Head of caudate nucleus (tissue), 42 donors: ENCODE measurements at regions not wholly inside any gene's neighbourhood (a gene's known extent, or its start where the extent isn't known, plus 50 kb on each side); places are given as distances from the start of the nearest gene placed in this dataset.

Experiments used
- DNase-seq, 42 donors: peaks; one replicate each; pipeline versions ENCODE4 v3.0.0 to v3.0.0-alpha.2; 2020 to 2021; ENCODE audit warnings: mixed read lengths in 7 of 42
- intact Hi-C: fragments of 100-400 bp; cut with DNase I; formaldehyde crosslinking; loops from one replicate; pipeline ENCODE4 v1.15.0; 2022

- intact Hi-C loops = no loop called here
- DNase-seq = no peak
Measured at GRCh38 chr16:64398793-64399192, 723.1 kb downstream of the CDH11 start.

GRCh38 chr16:64397945-64398508 is 723.8 kb downstream of the CDH11 start:
- no peak for DNase-seq
- intact Hi-C loops = no loop called here

GRCh38 chr16:64397042-64397441 is 724.8 kb downstream of the CDH11 start:
- no peak for DNase-seq
- intact Hi-C loops = no loop called here

GRCh38 chr16:64394061-64394460 is 727.8 kb downstream of the CDH11 start:
- no peak for DNase-seq
- intact Hi-C loops = no loop called here

- no peak for DNase-seq
- intact Hi-C loops = no loop called here
Measured at GRCh38 chr16:64392456-64392855, 729.4 kb downstream of the CDH11 start.

- peak in 8 of 42 donors; percentile 8 to 53 (median 18) for DNase-seq
- intact Hi-C loops = no loop called here
Measured at GRCh38 chr16:64391063-64391600, 730.7 kb downstream of the CDH11 start.

GRCh38 chr16:64390102-64390501 is 731.8 kb downstream of the CDH11 start:
- no peak for DNase-seq
- intact Hi-C loops = no loop called here

GRCh38 chr16:64384636-64385035 is 737.2 kb downstream of the CDH11 start:
- DNase-seq = no peak
- intact Hi-C loops = no loop called here

- DNase-seq = no peak
- intact Hi-C loops = no loop called here
Measured at GRCh38 chr16:64381979-64382378, 739.9 kb downstream of the CDH11 start.

- intact Hi-C loops = no loop called here
- no peak for DNase-seq
Measured at GRCh38 chr16:64380751-64381150, 741.1 kb downstream of the CDH11 start.

- intact Hi-C loops = no loop called here
- no peak for DNase-seq
Measured at GRCh38 chr16:64375391-64375980, 746.4 kb downstream of the CDH11 start.

GRCh38 chr16:64370112-64370511 is 751.8 kb downstream of the CDH11 start:
- intact Hi-C loops = no loop called here
- no peak for DNase-seq

GRCh38 chr16:64365448-64365931 is 756.4 kb downstream of the CDH11 start:
- DNase-seq = no peak
- intact Hi-C loops = no loop called here

- no peak for DNase-seq
- intact Hi-C loops = no loop called here
Measured at GRCh38 chr16:64364894-64365293, 757.0 kb downstream of the CDH11 start.

- intact Hi-C loops = no loop called here
- no peak for DNase-seq
Measured at GRCh38 chr16:64364416-64364815, 757.4 kb downstream of the CDH11 start.

- intact Hi-C loops = no loop called here
- no peak for DNase-seq
Measured at GRCh38 chr16:64364016-64364415, 757.8 kb downstream of the CDH11 start.

GRCh38 chr16:64363039-64363438 is 758.8 kb downstream of the CDH11 start:
- intact Hi-C loops = no loop called here
- no peak for DNase-seq

GRCh38 chr16:64362193-64362592 is 759.7 kb downstream of the CDH11 start:
- intact Hi-C loops = no loop called here
- no peak for DNase-seq

- no peak for DNase-seq
- intact Hi-C loops = no loop called here
Measured at GRCh38 chr16:64361753-64362152, 760.1 kb downstream of the CDH11 start.

- no peak for DNase-seq
- intact Hi-C loops = no loop called here
Measured at GRCh38 chr16:64358291-64358690, 763.6 kb downstream of the CDH11 start.

GRCh38 chr16:64356267-64356666 is 765.6 kb downstream of the CDH11 start:
- no peak for DNase-seq
- intact Hi-C loops = no loop called here
